HEK293 (cell line): ENCODE measurements at regions not wholly inside any gene's neighbourhood (a gene's known extent, or its start where the extent isn't known, plus 50 kb on each side); places are given as distances from the start of the nearest gene placed in this dataset.
A peak's percentile ranks its signal among the peaks of the same experiment; 100 is the strongest.

Experiments used
- CTCF ChIA-PET: fragments of 350-600 bp; formaldehyde crosslinking; extraction: SDS; loops from one replicate; lab custom pipeline; 2021; ENCODE audit warnings: antibody characterized with exemption; lab: Yijun Ruan, JAX
- POLR2A ChIA-PET: fragments of 300-600 bp; formaldehyde crosslinking; extraction: SDS; loops from one replicate; lab custom pipeline; 2020; ENCODE audit warnings: antibody characterized with exemption, inconsistent platforms; lab: Yijun Ruan, JAX
- H3K27ac ChIP-seq: fragments of 200-500 bp; sonication (Bioruptor generic); 2 replicates; pipeline ENCODE4 v1.5.1; 2014; ENCODE audit warnings: low read depth, low read length, control low read depth, inconsistent platforms; ENCODE audit errors: extremely low read depth
- H3K36me3 ChIP-seq, 2 experiments: fragments of 200-500 bp in 1 of 2; sonication (Bioruptor generic) in 1 of 2; 1 replicate in 1 of 2; 2 replicates in 1 of 2; pipeline ENCODE4 v1.5.1; 2014 to 2017; ENCODE audit warnings: inconsistent platforms in 2 of 2, low read length in 2 of 2; ENCODE audit not compliant: control insufficient read depth in 2 of 2, insufficient read depth in 1 of 2
- H3K4me1 ChIP-seq: fragments of 200-500 bp; sonication (Bioruptor generic); 2 replicates; pipeline ENCODE4 v1.5.1; 2014; ENCODE audit warnings: mild to moderate bottlenecking, low read length, inconsistent platforms; ENCODE audit not compliant: control insufficient read depth, insufficient read depth
- H3K4me3 ChIP-seq: 2 replicates; pipeline ENCODE4 v1.5.1; 2011; ENCODE audit warnings: low read depth, mild to moderate bottlenecking, control low read depth, low read length, moderate library complexity
- H3K9me3 ChIP-seq: fragments of 200-500 bp; sonication (Bioruptor generic); 2 replicates; pipeline ENCODE4 v1.5.1; 2014; ENCODE audit warnings: low read depth, low read length, inconsistent platforms; ENCODE audit not compliant: control insufficient read depth, insufficient read depth
- GLIS1 ChIP-seq: fragments of 450-650 bp; formaldehyde crosslinking; IDR thresholded peaks from 2 replicates; pipeline ENCODE4 v1.5.1; 2016; ENCODE audit warnings: missing biosample characterization, missing genetic modification characterization
- GLIS2 ChIP-seq: fragments of 450-650 bp; formaldehyde crosslinking; IDR thresholded peaks from 2 replicates; pipeline ENCODE4 v1.5.1; 2016; ENCODE audit warnings: missing biosample characterization, missing genetic modification characterization
- HIC1 ChIP-seq: fragments of 450-650 bp; formaldehyde crosslinking; IDR thresholded peaks from 2 replicates; pipeline ENCODE4 v1.5.1; 2016; ENCODE audit warnings: missing biosample characterization, missing genetic modification characterization
- KLF7 ChIP-seq: fragments of 450-650 bp; formaldehyde crosslinking; IDR thresholded peaks from 2 replicates; pipeline ENCODE4 v1.5.1; 2016; ENCODE audit warnings: missing biosample characterization, missing genetic modification characterization, borderline replicate concordance
- MYNN ChIP-seq: fragments of 450-650 bp; formaldehyde crosslinking; IDR thresholded peaks from 2 replicates; pipeline ENCODE4 v1.5.1; 2016; ENCODE audit warnings: missing biosample characterization, missing genetic modification characterization, borderline replicate concordance
- OSR2 ChIP-seq: fragments of 450-650 bp; formaldehyde crosslinking; IDR thresholded peaks from 2 replicates; pipeline ENCODE4 v1.5.1; 2016; ENCODE audit warnings: missing biosample characterization, missing genetic modification characterization
- RBAK ChIP-seq: fragments of 450-650 bp; formaldehyde crosslinking; IDR thresholded peaks from 2 replicates; pipeline ENCODE4 v1.5.1; 2016; ENCODE audit warnings: missing biosample characterization, missing genetic modification characterization
- SP3 ChIP-seq: fragments of 450-650 bp; formaldehyde crosslinking; IDR thresholded peaks from 2 replicates; pipeline ENCODE4 v1.5.1; 2016; ENCODE audit warnings: missing biosample characterization, missing genetic modification characterization
- ZBTB1 ChIP-seq: fragments of 450-650 bp; formaldehyde crosslinking; IDR thresholded peaks from 2 replicates; pipeline ENCODE4 v1.5.1; 2016; ENCODE audit warnings: missing biosample characterization, missing genetic modification characterization
- ZEB2 ChIP-seq: fragments of 450-650 bp; formaldehyde crosslinking; IDR thresholded peaks from 2 replicates; pipeline ENCODE4 v1.5.1; 2016; ENCODE audit warnings: missing biosample characterization, missing genetic modification characterization
- ZIC2 ChIP-seq: fragments of 450-650 bp; formaldehyde crosslinking; IDR thresholded peaks from 2 replicates; pipeline ENCODE4 v1.5.1; 2016; ENCODE audit warnings: missing biosample characterization, missing genetic modification characterization
- ZNF114 ChIP-seq: fragments of 450-650 bp; formaldehyde crosslinking; IDR thresholded peaks from 2 replicates; pipeline ENCODE4 v1.5.0; 2017; ENCODE audit warnings: missing biosample characterization, missing genetic modification characterization
- ZNF121 ChIP-seq: fragments of 450-650 bp; formaldehyde crosslinking; IDR thresholded peaks from 2 replicates; pipeline ENCODE4 v1.5.1; 2016; ENCODE audit warnings: missing biosample characterization, missing genetic modification characterization
- ZNF148 ChIP-seq: fragments of 450-650 bp; formaldehyde crosslinking; IDR thresholded peaks from 2 replicates; pipeline ENCODE4 v1.5.0; 2017; ENCODE audit warnings: missing biosample characterization, missing genetic modification characterization, borderline replicate concordance
- ZNF169 ChIP-seq: fragments of 450-650 bp; formaldehyde crosslinking; IDR thresholded peaks from 2 replicates; pipeline ENCODE4 v1.5.1; 2016; ENCODE audit warnings: missing biosample characterization, missing genetic modification characterization
- ZNF211 ChIP-seq: fragments of 450-650 bp; formaldehyde crosslinking; IDR thresholded peaks from 2 replicates; pipeline ENCODE4 v1.5.1; 2016; ENCODE audit warnings: low read depth, missing biosample characterization, missing genetic modification characterization
- ZNF292 ChIP-seq: fragments of 450-650 bp; formaldehyde crosslinking; IDR thresholded peaks from 2 replicates; pipeline ENCODE4 v1.5.1; 2016; ENCODE audit warnings: low read depth, missing biosample characterization, missing genetic modification characterization, borderline replicate concordance
- ZNF354C ChIP-seq: fragments of 450-650 bp; formaldehyde crosslinking; IDR thresholded peaks from 2 replicates; pipeline ENCODE4 v1.5.1; 2016; ENCODE audit warnings: missing biosample characterization, missing genetic modification characterization, low read depth, borderline replicate concordance
- ZNF501 ChIP-seq: fragments of 450-650 bp; formaldehyde crosslinking; IDR thresholded peaks from 2 replicates; pipeline ENCODE4 v1.5.1; 2016; ENCODE audit warnings: missing biosample characterization, missing genetic modification characterization
- ZNF670 ChIP-seq: fragments of 450-650 bp; formaldehyde crosslinking; IDR thresholded peaks from 2 replicates; pipeline ENCODE4 v1.5.1; 2016; ENCODE audit warnings: missing biosample characterization, missing genetic modification characterization, low read depth
- ZNF707 ChIP-seq: fragments of 450-650 bp; formaldehyde crosslinking; IDR thresholded peaks from 2 replicates; pipeline ENCODE4 v1.5.1; 2016; ENCODE audit warnings: missing biosample characterization, missing genetic modification characterization
- ZSCAN16 ChIP-seq: fragments of 450-650 bp; formaldehyde crosslinking; IDR thresholded peaks from 2 replicates; pipeline ENCODE4 v1.5.1; 2016; ENCODE audit warnings: missing biosample characterization, missing genetic modification characterization
- TF ChIP-seq, protein P1 (sequence below): IDR thresholded peaks from 2 replicates; pipeline ENCODE4 v1.6.1; 2011; ENCODE audit warnings: mild to moderate bottlenecking, low read depth, low read length, borderline replicate concordance
- TF ChIP-seq, protein P2 (sequence below): fragments of 450-650 bp; formaldehyde crosslinking; IDR thresholded peaks from 2 replicates; pipeline ENCODE4 v1.5.1; 2016; ENCODE audit warnings: missing biosample characterization, missing genetic modification characterization

DNA sequence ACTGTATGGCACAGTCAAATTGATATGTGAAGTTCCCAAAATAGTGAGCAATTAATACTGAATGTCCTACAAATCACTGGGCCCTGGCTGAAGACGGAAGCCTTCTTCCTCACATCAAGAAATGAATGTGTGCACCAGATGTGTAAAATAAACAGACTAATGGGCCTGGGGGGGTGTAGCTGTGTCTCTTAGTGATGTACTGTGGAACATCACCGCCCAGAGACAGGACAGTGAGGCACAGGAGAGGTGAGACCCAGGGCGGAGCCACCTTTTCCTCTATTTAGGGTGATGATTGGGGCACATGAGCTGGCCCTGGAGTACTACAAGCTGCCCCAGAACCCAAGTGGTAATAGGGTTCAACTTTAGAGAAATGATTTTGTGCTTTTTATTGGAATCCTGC, 368.5 kb upstream of the ARID1B start (continued):
- TF ChIP-seq OSR2 (tag by site-specific recombination): no peak
- TF ChIP-seq SP3 (tag by site-specific recombination): no peak
- TF ChIP-seq ZIC2 (tag by site-specific recombination): no peak
- TF ChIP-seq ZNF670 (tag by site-specific recombination): no peak
- TF ChIP-seq ZNF292: no peak
- no peak for TF ChIP-seq MYNN (tag by site-specific recombination)
- TF ChIP-seq ZSCAN16 (tag by site-specific recombination): no peak
- TF ChIP-seq ZNF169 (tag by site-specific recombination): no peak
- no peak for TF ChIP-seq ZNF211 (tag by site-specific recombination)
- no peak for TF ChIP-seq ZNF121 (tag by site-specific recombination)
- no peak for TF ChIP-seq GLIS2 (tag by site-specific recombination)

- POLR2A ChIA-PET: no interaction called here
- CTCF ChIA-PET: interaction anchor here (0.6 kb wide), 1 partner anchor 156 kb away, joined by 3 read pairs; no protein-coding TSS in a partner anchor
- Histone ChIP-seq H3K4me3 (no peak overlapping the region), H3K4me1 (no peaks in the 10 kb centered on the region), H3K9me3 (no peaks in the 10 kb centered on the region), H3K36me3 (no peaks in the 10 kb centered on the region), H3K27ac (no peak overlapping the region)
- no peak for TF ChIP-seq ZBTB1 (tag by site-specific recombination)
- no peak for TF ChIP-seq ZNF501
- no peak for TF ChIP-seq HIC1 (tag by site-specific recombination)
- TF ChIP-seq ZNF211 (tag by site-specific recombination): no peak
- TF ChIP-seq ZEB2 (tag by site-specific recombination): no peak
- TF ChIP-seq, protein P1, sequence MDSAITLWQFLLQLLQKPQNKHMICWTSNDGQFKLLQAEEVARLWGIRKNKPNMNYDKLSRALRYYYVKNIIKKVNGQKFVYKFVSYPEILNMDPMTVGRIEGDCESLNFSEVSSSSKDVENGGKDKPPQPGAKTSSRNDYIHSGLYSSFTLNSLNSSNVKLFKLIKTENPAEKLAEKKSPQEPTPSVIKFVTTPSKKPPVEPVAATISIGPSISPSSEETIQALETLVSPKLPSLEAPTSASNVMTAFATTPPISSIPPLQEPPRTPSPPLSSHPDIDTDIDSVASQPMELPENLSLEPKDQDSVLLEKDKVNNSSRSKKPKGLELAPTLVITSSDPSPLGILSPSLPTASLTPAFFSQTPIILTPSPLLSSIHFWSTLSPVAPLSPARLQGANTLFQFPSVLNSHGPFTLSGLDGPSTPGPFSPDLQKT: no peak
- TF ChIP-seq ZNF354C: no peak
- TF ChIP-seq RBAK (tag by site-specific recombination): no peak
- TF ChIP-seq ZNF707 (tag by site-specific recombination): no peak
- no peak for TF ChIP-seq KLF7
- TF ChIP-seq ZNF148: no peak
Observed at GRCh38 chr6:156407334-156407733, 369.8 kb upstream of the ARID1B start.

DNA sequence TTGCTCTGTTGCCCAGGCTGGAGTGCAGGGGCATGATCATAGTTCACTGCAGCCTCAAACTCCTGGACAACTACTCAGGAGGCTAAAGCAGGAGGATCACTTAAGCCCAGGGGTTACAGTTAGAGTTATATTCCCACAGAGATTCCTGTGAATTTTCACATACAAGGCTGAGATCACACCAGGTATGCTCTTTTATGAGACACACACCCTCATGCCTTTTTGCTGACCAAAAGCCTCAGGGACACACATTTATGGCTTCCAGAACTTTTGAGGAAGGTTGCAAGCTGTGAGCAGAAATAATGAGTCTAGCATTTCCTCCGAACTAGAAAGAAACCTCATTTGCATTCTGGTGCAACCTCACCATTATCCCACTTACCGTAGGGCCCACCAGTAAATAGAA, 370.5 kb upstream of the ARID1B start:
- Histone ChIP-seq H3K27ac (no peak overlapping the region), H3K4me1 (no peaks in the 10 kb centered on the region), H3K9me3 (no peaks in the 10 kb centered on the region), H3K36me3 (no peaks in the 10 kb centered on the region), H3K4me3 (no peak overlapping the region)
- POLR2A ChIA-PET: no interaction called here
- CTCF ChIA-PET: no interaction called here
- TF ChIP-seq RBAK (tag by site-specific recombination): no peak
- peak; percentile 61 for TF ChIP-seq ZIC2 (tag by site-specific recombination)
- TF ChIP-seq, protein P2, sequence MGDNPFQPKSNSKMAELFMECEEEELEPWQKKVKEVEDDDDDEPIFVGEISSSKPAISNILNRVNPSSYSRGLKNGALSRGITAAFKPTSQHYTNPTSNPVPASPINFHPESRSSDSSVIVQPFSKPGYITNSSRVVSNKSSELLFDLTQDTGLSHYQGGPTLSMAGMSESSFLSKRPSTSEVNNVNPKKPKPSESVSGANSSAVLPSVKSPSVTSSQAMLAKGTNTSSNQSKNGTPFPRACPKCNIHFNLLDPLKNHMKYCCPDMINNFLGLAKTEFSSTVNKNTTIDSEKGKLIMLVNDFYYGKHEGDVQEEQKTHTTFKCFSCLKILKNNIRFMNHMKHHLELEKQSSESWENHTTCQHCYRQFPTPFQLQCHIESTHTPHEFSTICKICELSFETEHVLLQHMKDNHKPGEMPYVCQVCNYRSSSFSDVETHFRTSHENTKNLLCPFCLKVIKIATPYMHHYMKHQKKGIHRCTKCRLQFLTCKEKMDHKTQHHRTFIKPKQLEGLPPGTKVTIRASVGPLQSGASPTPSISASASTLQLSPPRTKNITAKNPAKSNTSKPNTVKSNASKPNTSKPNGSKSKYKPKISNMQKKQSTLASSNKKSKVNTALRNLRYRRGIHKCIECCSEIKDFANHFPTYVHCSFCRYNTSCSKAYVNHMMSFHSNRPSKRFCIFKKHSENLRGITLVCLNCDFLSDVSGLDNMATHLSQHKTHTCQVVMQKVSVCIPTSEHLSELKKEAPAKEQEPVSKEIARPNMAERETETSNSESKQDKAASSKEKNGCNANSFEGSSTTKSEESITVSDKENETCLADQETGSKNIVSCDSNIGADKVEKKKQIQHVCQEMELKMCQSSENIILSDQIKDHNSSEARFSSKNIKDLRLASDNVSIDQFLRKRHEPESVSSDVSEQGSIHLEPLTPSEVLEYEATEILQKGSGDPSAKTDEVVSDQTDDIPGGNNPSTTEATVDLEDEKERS (tag by site-specific recombination): no peak
- no peak for TF ChIP-seq ZNF114 (tag by site-specific recombination)
- TF ChIP-seq GLIS1 (tag by site-specific recombination): no peak
